ENCODE measurements at regions not wholly inside any gene's neighbourhood (a gene's known extent, or its start where the extent isn't known, plus 50 kb on each side); places are given as distances from the start of the nearest gene placed in this dataset.

GRCh38 chr10:88041243-88042159, 178.1 kb downstream of the PTEN start:
- peaks cover 0 to 7% of the 10 kb centered on the region in 2 donors for H3K4me1 ChIP-seq (ENCODE audit: control insufficient read depth in 1 of 2, insufficient read depth in 2 of 2, low read length in 2 of 2)
- no peak overlapping the region for H3K27ac ChIP-seq (ENCODE audit: low read length)
- H3K4me3 ChIP-seq (ENCODE audit: low read depth in 1 of 2, low read length in 2 of 2): no peak overlapping the region
- H3K27me3 ChIP-seq (ENCODE audit: low read depth, low read length): no peaks in the 10 kb centered on the region
- H3K9me3 ChIP-seq (ENCODE audit: control insufficient read depth in 1 of 2, low read length in 2 of 2): no peaks in the 10 kb centered on the region
- H3K36me3 ChIP-seq (ENCODE audit: control insufficient read depth in 1 of 2, insufficient read depth in 2 of 2, low read length in 2 of 2): no peaks in the 10 kb centered on the region

- Histone ChIP-seq H3K4me1 (ENCODE audit: control insufficient read depth in 1 of 2, insufficient read depth in 2 of 2, low read length in 2 of 2) (peaks cover 0 to 7% of the 10 kb centered on the region in 2 donors), H3K36me3 (ENCODE audit: control insufficient read depth in 1 of 2, insufficient read depth in 2 of 2, low read length in 2 of 2) (no peaks in the 10 kb centered on the region), H3K4me3 (ENCODE audit: low read depth in 1 of 2, low read length in 2 of 2) (no peak overlapping the region), H3K27me3 (ENCODE audit: low read depth, low read length) (no peaks in the 10 kb centered on the region), H3K27ac (ENCODE audit: low read length) (no peak overlapping the region), H3K9me3 (ENCODE audit: control insufficient read depth in 1 of 2, low read length in 2 of 2) (no peaks in the 10 kb centered on the region)
Observed at GRCh38 chr10:88042160-88043100, 179.0 kb downstream of the PTEN start.

- Histone ChIP-seq H3K27ac (ENCODE audit: low read length) (no peak overlapping the region), H3K9me3 (ENCODE audit: control insufficient read depth in 1 of 2, low read length in 2 of 2) (no peaks in the 10 kb centered on the region), H3K27me3 (ENCODE audit: low read depth, low read length) (no peaks in the 10 kb centered on the region), H3K36me3 (ENCODE audit: control insufficient read depth in 1 of 2, insufficient read depth in 2 of 2, low read length in 2 of 2) (no peaks in the 10 kb centered on the region), H3K4me3 (ENCODE audit: low read depth in 1 of 2, low read length in 2 of 2) (no peak overlapping the region), H3K4me1 (ENCODE audit: control insufficient read depth in 1 of 2, insufficient read depth in 2 of 2, low read length in 2 of 2) (peaks cover 0 to 7% of the 10 kb centered on the region in 2 donors)
Observed at GRCh38 chr10:88045096-88045495, 181.7 kb downstream of the PTEN start.

DNA sequence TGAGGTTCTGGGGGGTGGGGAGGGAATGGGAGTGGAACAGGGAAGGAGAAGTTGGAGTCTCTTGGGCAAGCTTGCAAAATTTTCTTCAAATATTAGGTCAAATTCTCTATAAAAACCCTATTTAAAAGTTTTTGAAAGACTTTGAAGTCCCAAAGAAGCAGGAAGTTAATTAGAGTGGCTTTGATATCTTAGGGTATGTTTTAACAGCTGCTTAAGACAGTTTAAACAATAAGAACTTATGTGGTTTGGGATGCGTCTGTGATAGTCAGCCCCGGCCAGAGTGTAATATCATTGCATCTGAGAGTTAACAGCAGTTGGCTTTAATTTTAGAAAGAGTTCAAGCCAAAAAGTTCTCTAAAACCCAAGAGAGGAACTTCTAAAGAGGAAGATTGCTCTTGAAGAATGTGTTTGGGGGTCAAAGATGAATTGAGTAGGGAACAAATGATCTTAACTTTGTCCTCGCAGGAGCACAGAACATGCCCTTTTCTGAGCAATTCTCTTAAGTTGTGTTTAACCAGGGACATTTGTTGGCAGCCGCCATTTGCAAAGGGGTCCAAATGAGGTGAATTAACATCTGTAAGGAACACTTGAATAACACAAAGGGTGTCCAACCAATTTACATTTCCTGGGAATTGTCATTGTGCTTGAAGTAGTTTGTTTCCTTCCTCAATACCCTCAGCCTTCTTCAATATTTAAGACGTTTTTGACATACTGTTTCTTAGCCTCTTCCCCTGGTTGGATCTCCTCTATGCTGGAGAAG, 182.4 kb downstream of the PTEN start:
- Histone ChIP-seq H3K27ac (ENCODE audit: low read length) (no peak overlapping the region), H3K9me3 (ENCODE audit: control insufficient read depth in 1 of 2, low read length in 2 of 2) (no peaks in the 10 kb centered on the region), H3K27me3 (ENCODE audit: low read depth, low read length) (no peaks in the 10 kb centered on the region), H3K4me3 (ENCODE audit: low read depth in 1 of 2, low read length in 2 of 2) (no peak overlapping the region), H3K4me1 (ENCODE audit: control insufficient read depth in 1 of 2, insufficient read depth in 2 of 2, low read length in 2 of 2) (peaks cover 0 to 7% of the 10 kb centered on the region in 2 donors), H3K36me3 (ENCODE audit: control insufficient read depth in 1 of 2, insufficient read depth in 2 of 2, low read length in 2 of 2) (no peaks in the 10 kb centered on the region)

GRCh38 chr10:88047579-88047978, 184.2 kb downstream of the PTEN start:
- Histone ChIP-seq H3K27ac (ENCODE audit: low read length) (no peak overlapping the region), H3K4me3 (ENCODE audit: low read depth in 1 of 2, low read length in 2 of 2) (no peak overlapping the region), H3K9me3 (ENCODE audit: control insufficient read depth in 1 of 2, low read length in 2 of 2) (no peaks in the 10 kb centered on the region), H3K27me3 (ENCODE audit: low read depth, low read length) (no peaks in the 10 kb centered on the region), H3K36me3 (ENCODE audit: control insufficient read depth in 1 of 2, insufficient read depth in 2 of 2, low read length in 2 of 2) (no peaks in the 10 kb centered on the region), H3K4me1 (ENCODE audit: control insufficient read depth in 1 of 2, insufficient read depth in 2 of 2, low read length in 2 of 2) (no peaks in the 10 kb centered on the region)

- Histone ChIP-seq H3K4me1 (ENCODE audit: control insufficient read depth in 1 of 2, insufficient read depth in 2 of 2, low read length in 2 of 2) (no peaks in the 10 kb centered on the region), H3K27ac (ENCODE audit: low read length) (no peak overlapping the region), H3K9me3 (ENCODE audit: control insufficient read depth in 1 of 2, low read length in 2 of 2) (no peaks in the 10 kb centered on the region), H3K4me3 (ENCODE audit: low read depth in 1 of 2, low read length in 2 of 2) (no peak overlapping the region), H3K36me3 (ENCODE audit: control insufficient read depth in 1 of 2, insufficient read depth in 2 of 2, low read length in 2 of 2) (no peaks in the 10 kb centered on the region), H3K27me3 (ENCODE audit: low read depth, low read length) (no peaks in the 10 kb centered on the region)
Observed at GRCh38 chr10:88048312-88048711, 184.9 kb downstream of the PTEN start.

DNA sequence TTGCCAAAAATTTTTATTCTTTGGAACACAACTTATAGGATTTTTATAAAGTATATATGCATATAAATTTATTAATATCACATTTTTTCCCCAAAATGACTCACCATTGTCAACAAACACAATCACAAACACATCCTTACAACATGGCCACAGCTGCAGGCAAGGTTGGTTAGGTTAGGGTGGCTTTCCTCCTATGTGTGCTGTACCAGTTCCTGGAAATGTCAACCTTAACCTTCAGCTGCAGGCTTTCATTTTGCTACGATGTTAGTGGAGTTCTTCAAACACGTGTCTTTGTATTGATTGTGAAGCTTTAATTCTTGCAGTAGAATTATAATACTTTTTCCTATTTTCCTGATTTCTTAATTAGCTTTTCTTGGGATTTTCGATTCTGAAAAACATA, 185.8 kb downstream of the PTEN start:
- Histone ChIP-seq H3K27me3 (ENCODE audit: low read depth, low read length) (no peaks in the 10 kb centered on the region), H3K9me3 (ENCODE audit: control insufficient read depth in 1 of 2, low read length in 2 of 2) (no peaks in the 10 kb centered on the region), H3K27ac (ENCODE audit: low read length) (no peak overlapping the region), H3K4me3 (ENCODE audit: low read depth in 1 of 2, low read length in 2 of 2) (no peak overlapping the region), H3K4me1 (ENCODE audit: control insufficient read depth in 1 of 2, insufficient read depth in 2 of 2, low read length in 2 of 2) (no peaks in the 10 kb centered on the region), H3K36me3 (ENCODE audit: control insufficient read depth in 1 of 2, insufficient read depth in 2 of 2, low read length in 2 of 2) (no peaks in the 10 kb centered on the region)

- no peaks in the 10 kb centered on the region for H3K36me3 ChIP-seq (ENCODE audit: control insufficient read depth in 1 of 2, insufficient read depth in 2 of 2, low read length in 2 of 2)
- no peaks in the 10 kb centered on the region for H3K27me3 ChIP-seq (ENCODE audit: low read depth, low read length)
- no peaks in the 10 kb centered on the region for H3K9me3 ChIP-seq (ENCODE audit: control insufficient read depth in 1 of 2, low read length in 2 of 2)
- peaks cover 0 to 6% of the 10 kb centered on the region in 2 donors for H3K4me1 ChIP-seq (ENCODE audit: control insufficient read depth in 1 of 2, insufficient read depth in 2 of 2, low read length in 2 of 2)
- no peak overlapping the region for H3K27ac ChIP-seq (ENCODE audit: low read length)
- H3K4me3 ChIP-seq (ENCODE audit: low read depth in 1 of 2, low read length in 2 of 2): no peak overlapping the region
Observed at GRCh38 chr10:88057720-88058119, 194.3 kb downstream of the PTEN start.

- H3K4me3 ChIP-seq (ENCODE audit: low read depth in 1 of 2, low read length in 2 of 2): no peak overlapping the region
- peaks cover 9 to 14% of the 10 kb centered on the region in 2 donors for H3K4me1 ChIP-seq (ENCODE audit: control insufficient read depth in 1 of 2, insufficient read depth in 2 of 2, low read length in 2 of 2)
- H3K27me3 ChIP-seq (ENCODE audit: low read depth, low read length): no peaks in the 10 kb centered on the region
- H3K36me3 ChIP-seq (ENCODE audit: control insufficient read depth in 1 of 2, insufficient read depth in 2 of 2, low read length in 2 of 2): no peaks in the 10 kb centered on the region
- no peak overlapping the region for H3K27ac ChIP-seq (ENCODE audit: low read length)
- no peaks in the 10 kb centered on the region for H3K9me3 ChIP-seq (ENCODE audit: control insufficient read depth in 1 of 2, low read length in 2 of 2)
Observed at GRCh38 chr10:88058750-88059149, 195.3 kb downstream of the PTEN start.

- Histone ChIP-seq H3K27ac (ENCODE audit: low read length) (no peak overlapping the region), H3K36me3 (ENCODE audit: control insufficient read depth in 1 of 2, insufficient read depth in 2 of 2, low read length in 2 of 2) (no peaks in the 10 kb centered on the region), H3K4me3 (ENCODE audit: low read depth in 1 of 2, low read length in 2 of 2) (no peak overlapping the region), H3K9me3 (ENCODE audit: control insufficient read depth in 1 of 2, low read length in 2 of 2) (no peaks in the 10 kb centered on the region), H3K4me1 (ENCODE audit: control insufficient read depth in 1 of 2, insufficient read depth in 2 of 2, low read length in 2 of 2) (peaks cover 9 to 14% of the 10 kb centered on the region in 2 donors), H3K27me3 (ENCODE audit: low read depth, low read length) (no peaks in the 10 kb centered on the region)
Observed at GRCh38 chr10:88059190-88059589, 195.8 kb downstream of the PTEN start.

DNA sequence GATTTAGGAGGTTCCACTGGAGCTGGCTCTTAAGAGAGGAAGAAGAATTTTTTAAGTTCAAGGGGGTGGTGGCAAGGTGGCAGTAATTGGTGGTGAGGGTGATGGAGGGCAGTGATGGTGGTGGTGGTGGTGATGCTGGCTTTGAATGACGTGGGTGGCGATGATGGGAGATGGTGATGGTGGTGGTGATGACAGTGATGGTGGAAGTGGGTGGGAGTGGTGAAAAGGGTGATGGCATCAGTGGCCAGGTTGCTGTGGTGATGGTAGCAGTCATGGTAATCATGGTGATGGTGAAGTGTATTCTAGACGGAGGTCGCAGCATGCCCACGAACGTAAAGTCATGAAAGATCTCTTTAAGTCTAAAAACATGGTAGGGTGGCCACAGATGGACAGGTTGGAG, 197.3 kb downstream of the PTEN start:
- H3K4me3 ChIP-seq (ENCODE audit: low read depth in 1 of 2, low read length in 2 of 2): no peak overlapping the region
- H3K36me3 ChIP-seq (ENCODE audit: control insufficient read depth in 1 of 2, insufficient read depth in 2 of 2, low read length in 2 of 2): no peaks in the 10 kb centered on the region
- H3K4me1 ChIP-seq (ENCODE audit: control insufficient read depth in 1 of 2, insufficient read depth in 2 of 2, low read length in 2 of 2): peaks cover 9 to 22% of the 10 kb centered on the region in 2 donors
- no peak overlapping the region for H3K27ac ChIP-seq (ENCODE audit: low read length)
- H3K27me3 ChIP-seq (ENCODE audit: low read depth, low read length): no peaks in the 10 kb centered on the region
- no peaks in the 10 kb centered on the region for H3K9me3 ChIP-seq (ENCODE audit: control insufficient read depth in 1 of 2, low read length in 2 of 2)

Data from muscle layer of duodenum (tissue), 2 donors.